SK-N-SH (cell line): ENCODE measurements at regions not wholly inside any gene's neighbourhood (a gene's known extent, or its start where the extent isn't known, plus 50 kb on each side); places are given as distances from the start of the nearest gene placed in this dataset.

Experiments used
- CTCF ChIA-PET: fragments of 300-600, 350-600 bp; formaldehyde crosslinking; extraction: SDS; loops from one replicate; lab custom pipeline; 2021; lab: Yijun Ruan, JAX
- POLR2A ChIA-PET: fragments of 350-600 bp; sonication (Branson Sonifier 250); formaldehyde crosslinking; extraction: SDS; loops from one replicate; lab custom pipeline; 2020; ENCODE audit warnings: antibody characterized with exemption, inconsistent platforms; lab: Yijun Ruan, JAX
- DNase-seq: peaks from one replicate; pipeline ENCODE4 v3.0.0; 2012
- H2AFZ ChIP-seq: fragments of 200-600 bp; sonication (generic); 2 replicates; pipeline ENCODE4 v1.8.1; 2016; ENCODE audit warnings: antibody characterized with exemption, mild to moderate bottlenecking, low read depth
- H3F3A ChIP-seq: fragments of 200-600 bp; sonication (generic); replicated peaks from 2 replicates; pipeline ENCODE3; 2016; ENCODE audit warnings: antibody characterized with exemption, mild to moderate bottlenecking; ENCODE audit not compliant: insufficient read depth
- H3K27ac ChIP-seq, 2 experiments: fragments of 200-500 bp in 1 of 2; fragments of 200-600 bp in 1 of 2; sonication (Bioruptor generic) in 1 of 2; sonication (generic), shearing (Covaris generic) in 1 of 2; 2 replicates each; pipeline versions ENCODE4 v1.5.1 to v1.6.1; 2014 to 2016; ENCODE audit warnings: low read depth in 2 of 2, inconsistent platforms in 1 of 2, low read length in 1 of 2, mild to moderate bottlenecking in 1 of 2, mixed read lengths in 1 of 2
- H3K27me3 ChIP-seq: fragments of 200-600 bp; sonication (generic), shearing (Covaris generic); 2 replicates; pipeline ENCODE4 v1.6.1; 2016; ENCODE audit warnings: mixed run types; ENCODE audit not compliant: insufficient read depth
- H3K36me3 ChIP-seq, 2 experiments: fragments of 200-500 bp in 1 of 2; fragments of 200-600 bp in 1 of 2; sonication (Bioruptor generic) in 1 of 2; sonication (generic) in 1 of 2; replicated peaks in 1 of 2; 2 replicates each; pipeline versions ENCODE3 to v1.5.1; 2014 to 2016; ENCODE audit warnings: low read length in 1 of 2, mild to moderate bottlenecking in 1 of 2; ENCODE audit not compliant: insufficient read depth in 2 of 2, control insufficient read depth in 1 of 2
- H3K4me1 ChIP-seq, 2 experiments: fragments of 200-500 bp in 1 of 2; fragments of 200-600 bp in 1 of 2; sonication (Bioruptor generic) in 1 of 2; sonication (generic), shearing (Covaris generic) in 1 of 2; 2 replicates each; pipeline versions ENCODE4 v1.5.1 to v1.6.1; 2014 to 2016; ENCODE audit warnings: low read depth in 1 of 2, low read length in 1 of 2, mixed run types in 1 of 2; ENCODE audit not compliant: insufficient read depth in 2 of 2, control insufficient read depth in 1 of 2
- H3K4me2 ChIP-seq: fragments of 200-600 bp; sonication (generic), shearing (Covaris generic); 2 replicates; pipeline ENCODE4 v1.6.1; 2017; ENCODE audit warnings: mixed run types
- H3K4me3 ChIP-seq, 2 experiments: fragments of 200-500 bp in 1 of 2; fragments of 200-600 bp in 1 of 2; sonication (Bioruptor generic) in 1 of 2; sonication (generic), shearing (Covaris generic) in 1 of 2; 2 replicates each; pipeline versions ENCODE4 v1.5.1 to v1.8.1; 2014 to 2016; ENCODE audit warnings: low read depth in 2 of 2, inconsistent platforms in 1 of 2, low read length in 1 of 2, mild to moderate bottlenecking in 1 of 2, mixed read lengths in 1 of 2, moderate library complexity in 1 of 2
- H3K79me2 ChIP-seq: fragments of 200-600 bp; sonication (generic); 2 replicates; pipeline ENCODE4 v1.8.1; 2017; ENCODE audit warnings: mild to moderate bottlenecking; ENCODE audit not compliant: insufficient read depth
- H3K9ac ChIP-seq: fragments of 200-600 bp; sonication (generic); 2 replicates; pipeline ENCODE4 v1.6.1; 2017; ENCODE audit warnings: mixed run types
- H3K9me2 ChIP-seq: fragments of 200-600 bp; sonication (generic); 2 replicates; pipeline ENCODE4 v1.6.1; 2017; ENCODE audit warnings: mixed run types
- H3K9me3 ChIP-seq: fragments of 200-600 bp; sonication (generic); 2 replicates; pipeline ENCODE4 v1.6.1; 2017; ENCODE audit warnings: mixed run types, mild to moderate bottlenecking, moderate library complexity
- H4K20me1 ChIP-seq: fragments of 200-600 bp; sonication (generic); 2 replicates; pipeline ENCODE4 v1.6.1; 2017; ENCODE audit warnings: mild to moderate bottlenecking, mixed run types; ENCODE audit not compliant: insufficient read depth
- CHD2 ChIP-seq: fragments of 150-350 bp; IDR thresholded peaks from 2 replicates; pipeline ENCODE4 v1.6.1; 2018; ENCODE audit warnings: low read length; ENCODE audit not compliant: partially characterized antibody
- ELF1 ChIP-seq: IDR thresholded peaks from 2 replicates; pipeline ENCODE4 v1.4.0; 2012
- EP300 ChIP-seq, 2 experiments: IDR thresholded peaks; 2 replicates each; pipeline versions ENCODE4 v1.4.0 to v1.6.1; 2012; ENCODE audit warnings: borderline replicate concordance in 1 of 2, low read depth in 1 of 2, low read length in 1 of 2
- FOXM1 ChIP-seq: IDR thresholded peaks from 2 replicates; pipeline ENCODE4 v1.4.0; 2012; ENCODE audit warnings: low read depth, mild to moderate bottlenecking
- GABPA ChIP-seq: IDR thresholded peaks from 2 replicates; pipeline ENCODE4 v1.4.0; 2012; ENCODE audit warnings: low read depth, mild to moderate bottlenecking
- JUND ChIP-seq: IDR thresholded peaks from 2 replicates; pipeline ENCODE4 v1.4.0; 2012
- MEF2A ChIP-seq: IDR thresholded peaks from 2 replicates; pipeline ENCODE4 v1.4.0; 2012; ENCODE audit warnings: low read depth, borderline replicate concordance
- NFIC ChIP-seq: IDR thresholded peaks from 2 replicates; pipeline ENCODE4 v1.4.0; 2012; ENCODE audit warnings: borderline replicate concordance
- NRF1 ChIP-seq: IDR thresholded peaks from 2 replicates; pipeline ENCODE4 v1.6.1; 2012; ENCODE audit warnings: low read depth, mild to moderate bottlenecking, low read length
- POLR2AphosphoS5 ChIP-seq: IDR thresholded peaks from 2 replicates; pipeline ENCODE4 v1.6.1; 2012; ENCODE audit warnings: low read depth, low read length
- RAD21 ChIP-seq: IDR thresholded peaks from 2 replicates; pipeline ENCODE4 v1.6.1; 2012; ENCODE audit warnings: mild to moderate bottlenecking, low read length
- RXRA ChIP-seq: IDR thresholded peaks from 2 replicates; pipeline ENCODE4 v1.4.0; 2012; ENCODE audit warnings: low read depth, mild to moderate bottlenecking, borderline replicate concordance
- SIN3A ChIP-seq: IDR thresholded peaks from 2 replicates; pipeline ENCODE4 v1.6.1; 2012; ENCODE audit warnings: low read depth, mild to moderate bottlenecking, low read length, moderate library complexity, borderline replicate concordance
- SMC3 ChIP-seq: IDR thresholded peaks from 2 replicates; pipeline ENCODE4 v1.6.1; 2012; ENCODE audit warnings: low read depth, low read length, improper control_type of control experiment
- TAF1 ChIP-seq: IDR thresholded peaks from 2 replicates; pipeline ENCODE4 v1.6.1; 2012; ENCODE audit warnings: low read depth, mild to moderate bottlenecking, low read length, moderate library complexity, borderline replicate concordance
- TEAD4 ChIP-seq: IDR thresholded peaks from 2 replicates; pipeline ENCODE4 v1.4.0; 2012; ENCODE audit warnings: mild to moderate bottlenecking, borderline replicate concordance; ENCODE audit not compliant: insufficient read depth
- WGBS: methylation state at CpG from one replicate; pipeline ENCODE4 v1.1.6; 2017; ENCODE audit warnings: low lambda C conversion rate; 5-methylcytosine and 5-hydroxymethylcytosine counted together
- TF ChIP-seq, protein P1 (sequence below): IDR thresholded peaks from 2 replicates; pipeline ENCODE4 v1.4.0; 2012; ENCODE audit warnings: low read depth, borderline replicate concordance
- TF ChIP-seq, protein P2 (sequence below): IDR thresholded peaks from 2 replicates; pipeline ENCODE4 v1.4.0; 2012; ENCODE audit warnings: low read depth
- TF ChIP-seq, protein P3 (sequence below): fragments of 200-600 bp; sonication (generic); IDR thresholded peaks from 2 replicates; pipeline ENCODE4 v1.6.1; 2017; ENCODE audit warnings: antibody characterized with exemption, mild to moderate bottlenecking, moderate library complexity

DNA sequence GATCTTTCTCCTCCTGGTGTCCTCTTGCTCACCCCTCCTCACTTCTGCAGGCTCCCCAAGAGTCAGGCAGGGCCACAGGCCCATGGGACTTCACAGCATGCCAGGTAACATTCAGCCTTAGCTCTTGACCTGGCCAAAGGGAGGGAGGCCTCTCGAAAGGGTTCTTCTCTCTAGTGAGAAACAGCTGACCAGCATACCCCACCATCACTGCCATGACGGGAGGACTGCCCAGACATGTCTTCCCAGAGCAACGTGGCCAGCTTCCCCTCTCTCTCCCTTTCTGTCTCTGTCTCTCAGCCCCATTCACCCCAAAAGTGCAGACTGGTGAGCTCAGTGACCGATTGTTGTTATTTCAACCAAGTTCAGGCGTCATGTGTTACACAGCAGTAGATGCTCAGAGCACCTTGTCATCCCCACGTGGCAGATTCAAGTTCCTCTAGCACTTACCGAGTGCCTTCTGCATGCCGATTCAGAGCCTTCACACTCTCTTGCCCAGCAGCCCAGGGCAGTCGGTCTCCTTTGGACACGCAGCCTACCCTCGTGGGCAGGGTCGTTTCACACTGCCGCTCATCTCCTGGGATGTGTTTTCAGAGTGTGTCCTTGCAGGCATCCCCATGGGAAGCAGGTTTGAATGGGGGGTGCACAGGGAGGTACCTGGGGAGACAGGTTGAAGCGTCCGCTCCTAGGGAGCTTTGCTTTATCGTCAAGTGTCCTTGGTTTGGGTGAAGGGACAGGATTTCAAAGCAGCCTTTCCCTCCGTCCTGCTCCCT lies 259.9 kb downstream of the NDUFA10 start (continued):
- TF ChIP-seq, protein P1, sequence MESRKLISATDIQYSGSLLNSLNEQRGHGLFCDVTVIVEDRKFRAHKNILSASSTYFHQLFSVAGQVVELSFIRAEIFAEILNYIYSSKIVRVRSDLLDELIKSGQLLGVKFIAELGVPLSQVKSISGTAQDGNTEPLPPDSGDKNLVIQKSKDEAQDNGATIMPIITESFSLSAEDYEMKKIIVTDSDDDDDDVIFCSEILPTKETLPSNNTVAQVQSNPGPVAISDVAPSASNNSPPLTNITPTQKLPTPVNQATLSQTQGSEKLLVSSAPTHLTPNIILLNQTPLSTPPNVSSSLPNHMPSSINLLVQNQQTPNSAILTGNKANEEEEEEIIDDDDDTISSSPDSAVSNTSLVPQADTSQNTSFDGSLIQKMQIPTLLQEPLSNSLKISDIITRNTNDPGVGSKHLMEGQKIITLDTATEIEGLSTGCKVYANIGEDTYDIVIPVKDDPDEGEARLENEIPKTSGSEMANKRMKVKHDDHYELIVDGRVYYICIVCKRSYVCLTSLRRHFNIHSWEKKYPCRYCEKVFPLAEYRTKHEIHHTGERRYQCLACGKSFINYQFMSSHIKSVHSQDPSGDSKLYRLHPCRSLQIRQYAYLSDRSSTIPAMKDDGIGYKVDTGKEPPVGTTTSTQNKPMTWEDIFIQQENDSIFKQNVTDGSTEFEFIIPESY: no peak
- TF ChIP-seq, protein P2, sequence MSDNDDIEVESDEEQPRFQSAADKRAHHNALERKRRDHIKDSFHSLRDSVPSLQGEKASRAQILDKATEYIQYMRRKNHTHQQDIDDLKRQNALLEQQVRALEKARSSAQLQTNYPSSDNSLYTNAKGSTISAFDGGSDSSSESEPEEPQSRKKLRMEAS: no peak
- TF ChIP-seq NFIC: no peak

DNA sequence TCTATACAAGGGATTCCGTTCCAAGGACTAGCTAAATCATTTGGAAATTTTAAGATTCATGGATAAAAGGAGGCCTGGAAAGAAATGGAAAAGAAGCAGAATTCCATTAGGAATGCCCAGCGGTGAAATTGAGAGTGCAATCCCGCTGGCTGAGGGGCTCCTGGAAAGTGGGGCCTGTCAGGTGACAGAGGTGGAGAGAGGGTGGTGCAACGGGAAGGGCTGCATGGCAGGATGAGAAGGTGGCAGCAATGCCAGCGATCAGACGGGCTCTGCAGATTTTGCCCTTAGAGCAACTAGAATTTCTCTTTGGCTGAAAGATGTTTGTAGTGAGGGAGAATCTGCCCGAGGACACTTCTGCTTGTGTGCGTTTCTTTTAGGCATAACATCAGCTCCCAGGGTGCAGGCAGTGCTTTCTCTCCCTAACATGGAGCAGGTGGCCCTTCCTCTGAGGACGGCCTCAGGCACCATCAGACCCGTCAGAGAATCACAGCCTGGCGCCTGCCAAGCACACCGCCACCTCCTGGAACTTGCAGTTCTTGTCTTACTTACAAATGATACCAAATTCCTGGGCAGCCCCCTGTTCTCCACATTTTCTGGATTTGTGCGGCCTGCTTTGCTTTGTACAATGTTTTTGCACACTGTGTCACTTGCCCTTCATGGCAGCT lies 261.6 kb downstream of the NDUFA10 start:
- no peak overlapping the region for H3K4me2 ChIP-seq
- no peak overlapping the region for H3K4me3 ChIP-seq
- no peaks in the 10 kb centered on the region for H3F3A ChIP-seq
- H3K36me3 ChIP-seq: no peaks in the 10 kb centered on the region
- TF ChIP-seq NFIC: no peak
- H3K27me3 ChIP-seq: no peaks in the 10 kb centered on the region
- no peaks in the 10 kb centered on the region for H3K9me3 ChIP-seq
- no peaks in the 10 kb centered on the region for H4K20me1 ChIP-seq
- DNase-seq: no peak
- WGBS: 30% methylated on average over 12 of the region's 13 CpGs
- no peak overlapping the region for H2AFZ ChIP-seq
- no peak overlapping the region for H3K27ac ChIP-seq
- peaks cover 0 to 28% of the 10 kb centered on the region in 2 experiments; a peak in 1 of 4 replicates for H3K4me1 ChIP-seq
- ChIA-PET CTCF (interaction anchor here (1.1 kb wide), 1 partner anchor 11 kb away, joined by 3 read pairs; no protein-coding TSS in a partner anchor), POLR2A (no interaction called here)
- no peaks in the 10 kb centered on the region for H3K9me2 ChIP-seq
- H3K9ac ChIP-seq: no peak overlapping the region
- H3K79me2 ChIP-seq: no peaks in the 10 kb centered on the region

DNA sequence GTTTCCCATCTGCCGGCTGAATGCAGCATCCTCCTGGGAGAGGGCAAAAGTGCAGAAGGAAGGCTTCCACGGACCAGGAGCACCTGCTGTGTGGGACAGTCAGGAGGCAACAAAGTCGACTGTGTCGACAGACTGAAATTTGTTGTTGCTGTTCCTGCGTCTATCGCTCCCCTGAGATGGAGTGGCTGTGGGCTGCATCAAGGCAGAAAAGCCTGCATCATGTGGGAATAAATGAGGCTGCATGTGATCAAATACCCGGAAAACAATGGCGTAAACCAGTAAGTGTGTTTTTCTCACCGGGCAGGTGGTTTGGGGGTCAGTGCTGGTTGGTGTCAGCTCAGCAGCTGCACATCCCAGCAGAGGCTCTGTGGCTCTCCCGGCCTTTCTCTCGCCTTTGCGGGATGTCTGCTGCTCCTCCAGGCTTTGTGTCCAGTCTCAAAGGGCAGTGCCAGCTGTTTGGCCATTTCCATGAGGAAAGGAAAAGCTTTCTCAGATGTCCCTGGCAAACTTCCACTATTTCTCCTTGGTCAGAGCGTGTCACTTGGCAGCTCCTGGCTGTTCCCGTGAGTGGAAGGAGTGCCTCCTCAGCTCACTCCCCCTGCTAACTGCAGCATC lies 262.4 kb downstream of the NDUFA10 start:
- H3K27me3 ChIP-seq: no peaks in the 10 kb centered on the region
- WGBS: 45% methylated on average over 9 of the region's 14 CpGs
- no peaks in the 10 kb centered on the region for H3K9me2 ChIP-seq
- CTCF ChIA-PET: interaction anchor here (1.1 kb wide), 1 partner anchor 10 kb away, joined by 3 read pairs; no protein-coding TSS in a partner anchor
- H3K4me3 ChIP-seq: no peak overlapping the region
- POLR2A ChIA-PET: no interaction called here
- H3K79me2 ChIP-seq: no peaks in the 10 kb centered on the region
- H3F3A ChIP-seq: no peaks in the 10 kb centered on the region
- peaks cover 0 to 28% of the 10 kb centered on the region in 2 experiments; a peak in 1 of 4 replicates for H3K4me1 ChIP-seq
- H4K20me1 ChIP-seq: no peaks in the 10 kb centered on the region
- no peak overlapping the region for H3K4me2 ChIP-seq
- H3K27ac ChIP-seq: no peak overlapping the region
- no peak overlapping the region for H2AFZ ChIP-seq
- no peak for DNase-seq
- no peaks in the 10 kb centered on the region for H3K36me3 ChIP-seq
- no peak overlapping the region for H3K9ac ChIP-seq
- no peaks in the 10 kb centered on the region for H3K9me3 ChIP-seq
- TF ChIP-seq NFIC (no peak), MEF2A (no peak), EP300 (IDR thresholded peaks at IDR 0.05; ENCODE audit: borderline replicate concordance in 1 of 2, low read depth in 1 of 2, low read length in 1 of 2) (no peak), RAD21 (no peak), SMC3 (no peak), FOXM1 (no peak), SIN3A (no peak), TEAD4 (no peak), RXRA (no peak), NRF1 (no peak), GABPA (no peak), ELF1 (no peak), TAF1 (no peak), JUND (no peak), POLR2AphosphoS5 (no peak), CHD2 (no peak)
- TF ChIP-seq, protein P3, sequence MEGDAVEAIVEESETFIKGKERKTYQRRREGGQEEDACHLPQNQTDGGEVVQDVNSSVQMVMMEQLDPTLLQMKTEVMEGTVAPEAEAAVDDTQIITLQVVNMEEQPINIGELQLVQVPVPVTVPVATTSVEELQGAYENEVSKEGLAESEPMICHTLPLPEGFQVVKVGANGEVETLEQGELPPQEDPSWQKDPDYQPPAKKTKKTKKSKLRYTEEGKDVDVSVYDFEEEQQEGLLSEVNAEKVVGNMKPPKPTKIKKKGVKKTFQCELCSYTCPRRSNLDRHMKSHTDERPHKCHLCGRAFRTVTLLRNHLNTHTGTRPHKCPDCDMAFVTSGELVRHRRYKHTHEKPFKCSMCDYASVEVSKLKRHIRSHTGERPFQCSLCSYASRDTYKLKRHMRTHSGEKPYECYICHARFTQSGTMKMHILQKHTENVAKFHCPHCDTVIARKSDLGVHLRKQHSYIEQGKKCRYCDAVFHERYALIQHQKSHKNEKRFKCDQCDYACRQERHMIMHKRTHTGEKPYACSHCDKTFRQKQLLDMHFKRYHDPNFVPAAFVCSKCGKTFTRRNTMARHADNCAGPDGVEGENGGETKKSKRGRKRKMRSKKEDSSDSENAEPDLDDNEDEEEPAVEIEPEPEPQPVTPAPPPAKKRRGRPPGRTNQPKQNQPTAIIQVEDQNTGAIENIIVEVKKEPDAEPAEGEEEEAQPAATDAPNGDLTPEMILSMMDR: no peak
- TF ChIP-seq, protein P2: no peak
